Erythroblast (primary cell): ENCODE measurements at regions not wholly inside any gene's neighbourhood (a gene's known extent, or its start where the extent isn't known, plus 50 kb on each side); places are given as distances from the start of the nearest gene placed in this dataset.

Experiments used
- GATA1 ChIP-seq: IDR thresholded peaks from 2 replicates; pipeline ENCODE4 v1.6.1; 2011; ENCODE audit warnings: low read depth, mild to moderate bottlenecking, control low read depth, low read length, moderate library complexity
- POLR2A ChIP-seq: IDR thresholded peaks from 2 replicates; pipeline ENCODE4 v1.6.1; 2011; ENCODE audit warnings: mild to moderate bottlenecking, low read length

DNA sequence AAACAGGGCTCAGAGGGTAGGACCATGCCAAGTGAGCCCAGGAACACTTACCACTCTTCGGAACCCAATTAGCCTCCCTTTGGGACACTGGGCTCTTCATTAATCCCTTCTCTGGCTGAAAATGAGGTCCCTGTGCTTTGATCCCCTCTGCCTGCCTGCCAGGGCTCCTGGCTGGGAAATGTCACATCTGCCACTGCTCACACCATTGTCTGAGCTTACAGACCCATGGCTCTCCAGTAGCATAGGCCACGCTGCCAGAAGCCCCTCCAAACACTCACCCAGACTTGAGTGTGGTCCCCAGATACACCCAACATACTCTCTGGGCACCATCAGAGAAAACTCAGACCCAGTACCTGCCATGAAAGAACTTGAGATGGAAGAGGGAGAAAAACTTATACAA is 287.3 kb downstream of the XXYLT1 start:
- TF ChIP-seq POLR2A (no peak), GATA1 (no peak)
